Lower lobe of right lung (tissue), 2 donors: ENCODE measurements at regions not wholly inside any gene's neighbourhood (a gene's known extent, or its start where the extent isn't known, plus 50 kb on each side); places are given as distances from the start of the nearest gene placed in this dataset.

Source experiments
- ATAC-seq, 2 donors: fragments of 200-7000 bp; cut with Tn5 transposase; one replicate each; pipeline ENCODE4 v1.9.1; 2020 to 2022; ENCODE audit warnings: mild to moderate bottlenecking in 2 of 2, moderate library complexity in 2 of 2
- DNase-seq: peaks from one replicate; pipeline ENCODE4 v3.0.0-alpha.2; 2020
- H3K27ac ChIP-seq: fragments of 200-600 bp; one replicate; pipeline ENCODE4 v1.8.0; 2022
- H3K27me3 ChIP-seq: fragments of 200-600 bp; one replicate; pipeline ENCODE4 v1.8.0; 2022; ENCODE audit warnings: low read depth
- H3K36me3 ChIP-seq: fragments of 200-600 bp; one replicate; pipeline ENCODE4 v1.8.0; 2022; ENCODE audit warnings: mild to moderate bottlenecking
- H3K4me1 ChIP-seq: fragments of 200-600 bp; one replicate; pipeline ENCODE4 v1.8.0; 2022
- H3K4me3 ChIP-seq: fragments of 200-600 bp; one replicate; pipeline ENCODE4 v1.8.0; 2022; ENCODE audit warnings: mild to moderate bottlenecking
- H3K9me3 ChIP-seq: fragments of 200-600 bp; one replicate; pipeline ENCODE4 v1.8.0; 2022
- intact Hi-C: fragments of 100-400 bp; cut with DNase I; formaldehyde crosslinking; loops from one replicate; pipeline ENCODE4 v1.11.0; 2022
- TF ChIP-seq, protein P1 (sequence below): fragments of 200-600 bp; IDR thresholded peaks from one replicate; pipeline ENCODE4 v1.8.0; 2022; ENCODE audit warnings: antibody characterized with exemption, mild to moderate bottlenecking
- donor health status: DM: no; HTN: yes; CAD: no; lungs with severe emphysema.

DNA sequence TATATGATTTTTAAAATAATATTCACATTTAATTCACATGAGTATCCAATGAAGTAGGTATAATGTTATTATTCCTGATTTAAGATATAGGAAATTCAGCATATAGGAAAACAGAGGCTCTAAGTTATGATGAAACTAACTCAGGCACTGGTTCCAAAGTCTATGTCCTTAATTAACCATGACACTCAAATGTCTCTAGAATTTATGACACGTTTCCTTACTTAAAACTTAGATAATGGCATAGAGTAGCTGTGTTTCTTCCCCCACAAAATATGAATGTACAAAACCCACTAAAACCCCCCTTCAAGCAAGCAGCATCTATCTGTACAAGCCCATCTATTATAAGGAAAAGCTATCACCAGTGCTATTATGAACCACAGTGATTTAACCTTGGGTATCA, 72.9 kb upstream of the CDK1 start:
- DNase-seq = no peak
- Histone ChIP-seq H3K9me3 (no peaks in the 10 kb centered on the region), H3K4me1 (no peaks in the 10 kb centered on the region), H3K4me3 (no peak overlapping the region), H3K36me3 (no peaks in the 10 kb centered on the region), H3K27ac (no peak overlapping the region), H3K27me3 (no peaks in the 10 kb centered on the region)
- intact Hi-C loops = no loop called here
- TF ChIP-seq, protein P1, sequence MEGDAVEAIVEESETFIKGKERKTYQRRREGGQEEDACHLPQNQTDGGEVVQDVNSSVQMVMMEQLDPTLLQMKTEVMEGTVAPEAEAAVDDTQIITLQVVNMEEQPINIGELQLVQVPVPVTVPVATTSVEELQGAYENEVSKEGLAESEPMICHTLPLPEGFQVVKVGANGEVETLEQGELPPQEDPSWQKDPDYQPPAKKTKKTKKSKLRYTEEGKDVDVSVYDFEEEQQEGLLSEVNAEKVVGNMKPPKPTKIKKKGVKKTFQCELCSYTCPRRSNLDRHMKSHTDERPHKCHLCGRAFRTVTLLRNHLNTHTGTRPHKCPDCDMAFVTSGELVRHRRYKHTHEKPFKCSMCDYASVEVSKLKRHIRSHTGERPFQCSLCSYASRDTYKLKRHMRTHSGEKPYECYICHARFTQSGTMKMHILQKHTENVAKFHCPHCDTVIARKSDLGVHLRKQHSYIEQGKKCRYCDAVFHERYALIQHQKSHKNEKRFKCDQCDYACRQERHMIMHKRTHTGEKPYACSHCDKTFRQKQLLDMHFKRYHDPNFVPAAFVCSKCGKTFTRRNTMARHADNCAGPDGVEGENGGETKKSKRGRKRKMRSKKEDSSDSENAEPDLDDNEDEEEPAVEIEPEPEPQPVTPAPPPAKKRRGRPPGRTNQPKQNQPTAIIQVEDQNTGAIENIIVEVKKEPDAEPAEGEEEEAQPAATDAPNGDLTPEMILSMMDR = no peak
- ATAC-seq = no peak

DNA sequence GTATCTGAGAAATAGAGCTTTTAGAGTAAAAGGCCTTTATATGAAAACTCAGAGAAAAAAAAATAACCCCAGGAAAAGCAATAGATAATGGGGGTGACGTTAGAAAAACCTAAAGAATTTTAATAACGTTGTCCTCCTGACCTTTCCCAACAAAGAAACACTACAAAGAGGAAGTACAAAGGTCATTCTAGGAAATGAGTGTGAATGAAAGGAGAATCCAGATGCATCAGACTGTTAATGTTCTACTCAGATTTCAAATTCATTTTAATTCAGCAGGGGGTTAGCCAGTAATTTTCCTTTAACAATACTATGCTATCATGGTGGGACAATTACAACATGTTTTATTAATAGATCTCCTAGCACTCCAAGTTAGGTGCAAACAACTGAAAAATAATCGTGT, 73.8 kb upstream of the CDK1 start:
- H3K36me3 ChIP-seq = no peaks in the 10 kb centered on the region
- intact Hi-C loops = no loop called here
- TF ChIP-seq, protein P1 = no peak
- H3K9me3 ChIP-seq = no peaks in the 10 kb centered on the region
- no peak overlapping the region for H3K4me3 ChIP-seq
- ATAC-seq (no peak), DNase-seq (no peak)
- H3K27ac ChIP-seq = no peak overlapping the region
- H3K4me1 ChIP-seq = no peaks in the 10 kb centered on the region
- H3K27me3 ChIP-seq = no peaks in the 10 kb centered on the region

DNA sequence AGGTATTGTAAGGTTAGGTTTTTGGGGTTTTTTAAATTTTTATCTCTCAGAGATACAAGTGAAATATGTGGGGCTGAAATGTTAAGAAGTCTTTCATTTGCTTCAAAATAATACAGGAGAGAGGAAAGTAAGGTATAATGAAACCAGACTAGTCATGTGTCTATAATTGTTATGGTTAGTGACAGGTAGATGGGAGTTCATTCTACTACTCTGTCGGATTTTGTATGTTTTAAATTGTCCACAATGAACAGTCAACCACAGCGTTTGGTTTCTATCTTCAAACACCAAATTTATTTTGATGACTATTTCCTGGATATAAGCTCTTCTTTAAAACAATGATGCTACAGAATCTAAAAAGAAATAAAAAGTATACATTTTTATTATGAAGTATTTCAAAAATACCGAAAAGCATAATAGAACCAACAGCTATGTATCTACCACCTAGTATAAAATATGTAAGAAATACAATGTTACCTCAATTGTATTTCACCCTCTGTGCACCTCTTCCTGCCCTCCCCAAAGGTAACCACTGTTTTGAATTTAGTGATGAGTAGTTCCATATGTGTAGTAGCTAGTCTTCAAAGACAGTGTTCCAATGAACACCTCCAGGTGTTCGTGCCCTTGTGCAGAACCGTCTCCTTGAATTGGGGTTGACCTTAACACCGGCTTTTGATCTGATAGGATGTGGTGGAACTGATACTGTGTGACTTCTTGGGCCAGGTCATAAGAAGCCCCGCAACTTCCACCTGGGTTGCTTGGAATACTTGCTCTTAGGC, 74.8 kb upstream of the CDK1 start:
- ATAC-seq = no peak
- no peak overlapping the region for H3K27ac ChIP-seq
- no peaks in the 10 kb centered on the region for H3K4me1 ChIP-seq
- H3K4me3 ChIP-seq = no peak overlapping the region
- DNase-seq = no peak
- TF ChIP-seq, protein P1 = no peak
- H3K27me3 ChIP-seq = no peaks in the 10 kb centered on the region
- intact Hi-C loops = no loop called here
- H3K9me3 ChIP-seq = no peaks in the 10 kb centered on the region
- H3K36me3 ChIP-seq = no peaks in the 10 kb centered on the region

DNA sequence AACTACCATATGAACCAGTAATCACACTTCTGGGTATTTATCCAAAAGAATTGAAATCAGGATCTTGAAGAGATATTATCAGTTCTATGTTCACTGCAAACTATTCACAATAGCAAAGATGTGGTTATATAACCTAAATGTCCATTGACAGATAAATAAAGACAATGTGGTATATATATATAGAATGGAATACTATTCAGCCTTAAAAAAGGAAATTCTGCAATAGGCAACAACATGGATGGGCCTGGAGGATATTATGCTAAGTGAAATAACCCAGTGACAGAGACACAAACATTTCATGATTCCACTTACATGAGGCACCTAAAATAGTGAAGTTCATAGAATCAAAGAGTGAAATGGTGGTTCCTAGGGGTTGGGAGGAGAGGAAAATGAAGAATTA, 90.6 kb upstream of the CDK1 start:
- no peaks in the 10 kb centered on the region for H3K27me3 ChIP-seq
- TF ChIP-seq, protein P1 = no peak
- intact Hi-C loops = no loop called here
- DNase-seq (no peak), ATAC-seq (no peak)
- no peaks in the 10 kb centered on the region for H3K9me3 ChIP-seq
- no peak overlapping the region for H3K4me3 ChIP-seq
- H3K27ac ChIP-seq = no peak overlapping the region
- H3K4me1 ChIP-seq = no peaks in the 10 kb centered on the region
- H3K36me3 ChIP-seq = no peaks in the 10 kb centered on the region

DNA sequence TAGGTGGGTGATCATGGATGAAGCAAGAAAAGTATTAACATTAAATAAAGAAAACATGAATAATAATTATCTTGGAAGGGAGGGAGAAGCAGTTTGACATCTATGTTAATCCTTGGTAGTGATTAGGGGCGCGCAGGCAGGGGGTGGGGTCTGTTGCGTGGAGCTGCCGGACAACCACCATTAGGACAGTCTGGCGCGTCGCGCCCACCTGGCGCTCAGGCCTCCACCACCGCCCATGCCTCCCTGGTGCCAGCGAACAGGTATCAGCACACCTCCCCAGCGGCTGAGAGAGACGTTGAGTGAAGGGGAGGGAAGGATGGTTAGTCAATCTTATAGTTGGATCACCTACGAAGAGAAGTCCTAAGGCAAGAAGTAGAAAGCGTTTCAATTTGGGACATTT, 94.2 kb upstream of the CDK1 start:
- Histone ChIP-seq H3K4me3 (no peak overlapping the region), H3K9me3 (no peaks in the 10 kb centered on the region), H3K27ac (no peak overlapping the region), H3K36me3 (no peaks in the 10 kb centered on the region), H3K4me1 (no peaks in the 10 kb centered on the region), H3K27me3 (no peaks in the 10 kb centered on the region)
- DNase-seq = no peak
- TF ChIP-seq, protein P1 = no peak
- intact Hi-C loops = no loop called here
- ATAC-seq = no peak
